Ovary (tissue), 7 donors: ENCODE measurements at regions not wholly inside any gene's neighbourhood (a gene's known extent, or its start where the extent isn't known, plus 50 kb on each side); places are given as distances from the start of the nearest gene placed in this dataset.

ENCODE experiments used
- DNase-seq, 5 donors: peaks; one replicate each; pipeline ENCODE4 v3.0.0-alpha.2; 2019 to 2020
- H3K27ac ChIP-seq, 2 donors: fragments of 200-600 bp; one replicate each; pipeline versions ENCODE4 v1.5.1 to v1.8.0; 2019 to 2022
- H3K27me3 ChIP-seq: fragments of 200-600 bp; one replicate; pipeline ENCODE4 v1.8.0; 2022
- H3K36me3 ChIP-seq: fragments of 200-600 bp; sonication (generic); one replicate; pipeline ENCODE4 v1.5.1; 2019
- H3K4me1 ChIP-seq: one replicate; pipeline ENCODE4 v1.8.1; 2013; ENCODE audit warnings: mild to moderate bottlenecking, moderate library complexity; ENCODE audit not compliant: insufficient read depth
- H3K4me3 ChIP-seq: fragments of 200-600 bp; sonication (generic); one replicate; pipeline ENCODE4 v1.5.1; 2017
- H3K9me3 ChIP-seq, 2 donors: fragments of 200-600 bp in 1 of 2; sonication (generic) in 1 of 2; one replicate each; pipeline versions ENCODE4 v1.5.1 to v1.8.1; 2013 to 2019; ENCODE audit warnings: mild to moderate bottlenecking in 1 of 2, moderate library complexity in 1 of 2
- EP300 ChIP-seq: sonication (generic); formaldehyde crosslinking; IDR thresholded peaks from one replicate; pipeline ENCODE4 v1.6.1; 2017; ENCODE audit warnings: antibody characterized with exemption
- POLR2A ChIP-seq: fragments of 450-650 bp; IDR thresholded peaks from one replicate; pipeline ENCODE4 v1.6.1; 2017; ENCODE audit warnings: antibody characterized with exemption, mild to moderate bottlenecking, moderate library complexity
- WGBS, 3 donors: extraction: QIAGEN DNeasy Blood & Tissue Kit in 1 of 3; methylation state at CpG; one replicate each; pipeline versions ENCODE4 v1.1.5 to v1.1.7; 2013 to 2017; 5-methylcytosine and 5-hydroxymethylcytosine counted together
- intact Hi-C, 4 donors: fragments of 100-400 bp; cut with DNase I; formaldehyde crosslinking; loops; one replicate each; pipeline versions ENCODE4 v1.11.0 to v1.15.1; 2022 to 2023
- TF ChIP-seq, protein P1 (sequence below), 3 donors: fragments of 450-650 bp in 2 of 3; fragments of 200-600 bp in 1 of 3; IDR thresholded peaks; one replicate each; pipeline versions ENCODE4 v1.5.1 to v1.8.0; 2016 to 2022; ENCODE audit warnings: antibody characterized with exemption in 3 of 3, mild to moderate bottlenecking in 1 of 3
- donor health status: DM: no; HTN: no; CAD: no; lungs with moderate emphysema.
- donor health status: DM: no; HTN: no; CAD: no.
- donor health status: Bipolar disorder and iron deficiency.
- donor health status: DM: no; HTN: no; CAD: no.
- donor health status: DM: yes; HTN: yes; CAD: no.

DNA sequence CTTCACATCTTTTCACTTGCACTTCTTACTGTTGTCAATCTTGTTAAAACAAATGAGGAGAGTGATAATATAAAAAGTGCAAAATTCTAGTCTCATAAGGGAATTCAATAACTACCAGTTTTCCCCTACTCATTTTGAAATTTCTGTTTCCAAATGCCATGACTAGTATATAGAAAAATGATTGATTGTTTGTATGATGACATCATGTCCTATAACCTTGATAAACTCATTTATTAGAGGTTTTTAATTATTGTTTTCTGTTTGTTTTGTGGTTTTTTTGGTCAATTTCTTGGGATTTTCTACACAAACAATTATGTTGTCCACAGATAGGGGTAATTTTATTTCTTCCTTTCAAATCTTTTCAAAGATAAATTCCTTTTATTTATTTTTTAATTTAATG lies 559.1 kb downstream of the TLL1 start:
- intact Hi-C loops, result no loop called here
- Histone ChIP-seq H3K4me1 (no peaks in the 10 kb centered on the region), H3K36me3 (no peaks in the 10 kb centered on the region), H3K4me3 (no peak overlapping the region), H3K9me3 (no peaks in the 10 kb centered on the region), H3K27me3 (no peaks in the 10 kb centered on the region), H3K27ac (no peak overlapping the region)
- TF ChIP-seq EP300 (no peak), POLR2A (no peak)
- TF ChIP-seq, protein P1, sequence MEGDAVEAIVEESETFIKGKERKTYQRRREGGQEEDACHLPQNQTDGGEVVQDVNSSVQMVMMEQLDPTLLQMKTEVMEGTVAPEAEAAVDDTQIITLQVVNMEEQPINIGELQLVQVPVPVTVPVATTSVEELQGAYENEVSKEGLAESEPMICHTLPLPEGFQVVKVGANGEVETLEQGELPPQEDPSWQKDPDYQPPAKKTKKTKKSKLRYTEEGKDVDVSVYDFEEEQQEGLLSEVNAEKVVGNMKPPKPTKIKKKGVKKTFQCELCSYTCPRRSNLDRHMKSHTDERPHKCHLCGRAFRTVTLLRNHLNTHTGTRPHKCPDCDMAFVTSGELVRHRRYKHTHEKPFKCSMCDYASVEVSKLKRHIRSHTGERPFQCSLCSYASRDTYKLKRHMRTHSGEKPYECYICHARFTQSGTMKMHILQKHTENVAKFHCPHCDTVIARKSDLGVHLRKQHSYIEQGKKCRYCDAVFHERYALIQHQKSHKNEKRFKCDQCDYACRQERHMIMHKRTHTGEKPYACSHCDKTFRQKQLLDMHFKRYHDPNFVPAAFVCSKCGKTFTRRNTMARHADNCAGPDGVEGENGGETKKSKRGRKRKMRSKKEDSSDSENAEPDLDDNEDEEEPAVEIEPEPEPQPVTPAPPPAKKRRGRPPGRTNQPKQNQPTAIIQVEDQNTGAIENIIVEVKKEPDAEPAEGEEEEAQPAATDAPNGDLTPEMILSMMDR (IDR thresholded peaks at IDR 0.05), result no peak
- no peak for DNase-seq

DNA sequence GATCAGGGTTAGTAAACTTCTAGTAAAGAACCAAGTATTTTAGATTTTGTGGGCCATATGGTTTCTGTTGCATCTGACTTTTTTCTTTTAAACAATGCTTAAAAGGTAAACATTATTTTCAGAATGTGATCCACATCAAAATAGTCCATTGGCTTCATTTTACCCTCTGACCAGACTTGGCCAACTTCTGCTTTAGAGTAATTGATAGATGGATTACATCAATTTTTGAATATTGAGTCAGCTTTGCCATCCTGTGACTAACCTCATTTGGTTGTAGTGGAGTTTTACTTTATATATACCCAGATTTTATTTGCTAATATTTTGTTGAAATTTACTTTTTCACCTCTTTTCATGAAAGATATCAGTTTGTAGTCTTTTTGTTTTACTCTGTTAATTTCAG lies 559.8 kb downstream of the TLL1 start:
- no peak for TF ChIP-seq POLR2A
- TF ChIP-seq, protein P1 (IDR thresholded peaks at IDR 0.05), result no peak
- no peak for TF ChIP-seq EP300
- no peaks in the 10 kb centered on the region for H3K9me3 ChIP-seq
- no peaks in the 10 kb centered on the region for H3K27me3 ChIP-seq
- DNase-seq, result no peak
- no peak overlapping the region for H3K4me3 ChIP-seq
- H3K27ac ChIP-seq, result no peak overlapping the region
- intact Hi-C loops, result no loop called here
- no peaks in the 10 kb centered on the region for H3K36me3 ChIP-seq
- no peaks in the 10 kb centered on the region for H3K4me1 ChIP-seq

DNA sequence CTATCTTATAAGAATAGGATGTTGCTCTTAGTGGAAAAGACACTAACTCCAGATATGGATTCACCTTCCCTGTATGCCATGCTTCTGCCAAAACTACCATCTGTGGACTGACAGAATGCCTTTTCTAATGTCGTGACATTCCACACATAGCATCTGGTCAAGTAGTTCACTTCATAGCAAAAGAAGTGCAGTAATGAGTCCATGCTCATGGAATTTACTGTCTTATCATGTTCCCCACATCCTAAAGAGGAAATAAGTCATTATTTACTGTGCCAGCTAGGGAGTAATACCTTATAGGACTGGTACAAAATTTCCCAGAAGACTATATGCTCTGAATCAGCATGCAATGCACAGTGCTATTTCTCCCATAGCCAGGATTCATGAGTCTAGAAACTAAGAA lies 562.4 kb downstream of the TLL1 start:
- Histone ChIP-seq H3K4me3 (no peak overlapping the region), H3K4me1 (no peaks in the 10 kb centered on the region), H3K9me3 (no peaks in the 10 kb centered on the region), H3K27ac (no peak overlapping the region), H3K36me3 (no peaks in the 10 kb centered on the region), H3K27me3 (no peaks in the 10 kb centered on the region)
- 0 to 25% (median 0%) methylated on average over 1 of the region's 1 CpG for WGBS, 3 donors
- no peak for TF ChIP-seq EP300
- TF ChIP-seq POLR2A, result no peak
- TF ChIP-seq, protein P1 (IDR thresholded peaks at IDR 0.05), result no peak
- intact Hi-C loops, result no loop called here
- DNase-seq, result no peak

DNA sequence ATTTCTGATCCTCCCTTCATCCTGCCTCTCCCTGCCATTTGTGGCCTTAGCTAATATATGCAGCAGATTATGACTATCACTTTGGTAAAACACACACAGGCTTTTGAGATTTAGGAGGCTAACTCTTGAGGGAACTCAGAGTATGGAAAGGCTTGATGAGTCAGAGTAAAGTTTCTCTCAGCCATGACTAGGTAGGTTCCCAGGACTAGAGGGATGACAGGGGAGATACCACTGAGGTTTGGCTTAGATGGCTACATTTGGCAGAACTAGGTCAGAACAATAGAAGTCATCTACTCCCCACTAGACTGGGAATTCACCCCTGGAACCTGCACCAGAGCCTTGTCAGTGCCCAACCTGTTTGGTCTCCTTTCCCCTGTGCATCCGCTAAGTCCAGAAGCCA lies 585.7 kb downstream of the TLL1 start:
- Histone ChIP-seq H3K36me3 (no peaks in the 10 kb centered on the region), H3K4me3 (no peak overlapping the region), H3K27me3 (no peaks in the 10 kb centered on the region), H3K9me3 (no peaks in the 10 kb centered on the region), H3K27ac (no peak overlapping the region), H3K4me1 (no peaks in the 10 kb centered on the region)
- no peak for DNase-seq
- intact Hi-C loops, result no loop called here
- WGBS, 3 donors, result 85 to 100% (median 96%) methylated on average over 1 of the region's 1 CpG
- TF ChIP-seq, protein P1 (IDR thresholded peaks at IDR 0.05), result no peak
- no peak for TF ChIP-seq POLR2A
- no peak for TF ChIP-seq EP300

DNA sequence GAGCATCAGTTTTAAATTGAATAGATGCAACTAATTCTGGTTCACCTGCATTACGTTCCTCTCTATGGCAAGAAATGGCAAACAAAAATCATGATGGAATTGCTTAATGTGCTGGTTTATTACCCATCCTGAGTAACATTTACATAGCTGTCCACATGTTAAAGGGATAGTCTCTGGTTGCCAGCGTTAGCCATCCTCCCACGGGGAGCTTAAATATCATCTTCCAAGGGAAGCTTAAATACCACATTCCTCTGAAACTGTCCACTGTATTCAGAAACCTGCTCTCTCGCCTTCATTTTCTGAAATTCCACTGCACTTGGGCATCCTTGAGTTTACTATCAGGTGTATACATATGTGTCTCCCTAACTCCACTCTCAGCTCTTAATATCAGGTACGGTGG lies 586.6 kb downstream of the TLL1 start:
- no peaks in the 10 kb centered on the region for H3K27me3 ChIP-seq
- TF ChIP-seq POLR2A (no peak), EP300 (no peak)
- TF ChIP-seq, protein P1 (IDR thresholded peaks at IDR 0.05), result no peak
- no peak overlapping the region for H3K4me3 ChIP-seq
- DNase-seq, result no peak
- no peak overlapping the region for H3K27ac ChIP-seq
- H3K36me3 ChIP-seq, result no peaks in the 10 kb centered on the region
- intact Hi-C loops, result no loop called here
- WGBS, 3 donors, result 29 to 35% (median 31%) methylated on average over 5 of the region's 5 CpGs
- H3K9me3 ChIP-seq, result no peaks in the 10 kb centered on the region
- H3K4me1 ChIP-seq, result no peaks in the 10 kb centered on the region
